NCI-H2107 treated with DMSO at 0.1 percent for 48 hours (cell line): ENCODE measurements at regions not wholly inside any gene's neighbourhood (a gene's known extent, or its start where the extent isn't known, plus 50 kb on each side); places are given as distances from the start of the nearest gene placed in this dataset.

Experiments
- DNase-seq: peaks from one replicate; lab custom pipeline; 2025; ENCODE audit not compliant: unreplicated experiment; lab: John Stamatoyannopoulos, UW

DNA sequence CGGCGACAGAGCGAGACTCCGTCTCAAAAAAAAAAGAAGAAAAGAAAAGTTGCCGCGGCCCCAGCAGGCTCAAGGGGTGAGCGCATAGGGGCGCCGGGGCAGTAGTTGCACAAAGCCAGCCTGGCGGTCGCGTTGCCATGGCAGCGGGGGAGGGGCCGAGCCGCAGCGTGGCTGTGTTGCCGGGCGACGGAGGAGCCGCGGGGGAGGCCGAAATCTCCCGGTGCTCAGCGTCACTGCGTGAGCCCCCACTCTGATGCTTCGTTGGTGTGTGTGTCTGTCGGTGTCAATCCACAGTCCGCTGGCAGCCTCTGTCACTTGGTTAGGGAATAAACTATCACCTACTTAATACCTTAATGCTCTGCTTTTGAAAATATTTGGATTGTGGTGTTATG is 82.9 kb upstream of the C1QTNF9B start:
- DNase-seq: no peak

DNA sequence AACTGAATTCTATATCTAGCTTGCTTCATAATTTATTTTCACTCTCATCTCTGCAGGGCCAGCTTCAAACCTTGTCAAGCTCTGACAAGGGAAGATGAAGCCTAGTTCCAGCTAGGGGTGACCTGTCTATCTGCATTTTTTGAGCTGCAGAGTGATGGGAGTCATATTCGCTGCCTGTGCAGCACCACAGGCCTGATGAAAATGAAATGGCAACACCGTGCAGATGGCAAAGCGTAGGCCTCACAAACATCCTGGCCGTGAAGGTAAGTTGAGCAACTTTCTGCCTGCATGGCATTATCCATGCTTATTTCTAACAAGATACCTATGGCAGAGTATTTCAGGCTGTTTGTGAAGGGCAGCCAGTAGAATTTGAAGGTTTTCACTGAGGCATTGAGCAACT is 86.4 kb upstream of the C1QTNF9B start:
- no peak for DNase-seq

GRCh38 chr13:23984546-23984945 is 87.2 kb upstream of the C1QTNF9B start:
- peak; percentile 3 for DNase-seq

- no peak for DNase-seq
These were observed 87.8 kb upstream of the C1QTNF9B start for GRCh38 chr13:23985060-23985459.

DNA sequence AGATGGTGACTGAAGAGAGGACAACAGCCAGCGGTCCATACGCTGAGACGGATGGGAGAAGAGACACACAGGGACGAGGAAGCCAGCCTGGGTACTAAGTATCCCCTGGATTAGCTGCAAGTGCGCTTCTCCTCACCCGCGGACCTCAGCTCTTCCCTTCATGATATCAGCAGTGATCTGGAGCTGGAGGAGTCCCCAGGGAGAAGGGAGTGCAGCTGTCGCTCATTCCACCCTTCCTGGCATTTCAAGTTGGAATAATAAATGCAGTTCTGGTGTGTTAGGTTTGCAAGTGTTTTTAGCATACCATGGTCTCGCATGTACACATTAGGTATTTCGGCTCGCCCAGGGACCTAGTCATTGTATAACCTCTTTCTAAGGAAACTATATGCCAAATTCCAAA is 88.5 kb upstream of the C1QTNF9B start:
- DNase-seq: peak; percentile 64

GRCh38 chr13:23986619-23987018 is 89.3 kb upstream of the C1QTNF9B start:
- DNase-seq: no peak

DNA sequence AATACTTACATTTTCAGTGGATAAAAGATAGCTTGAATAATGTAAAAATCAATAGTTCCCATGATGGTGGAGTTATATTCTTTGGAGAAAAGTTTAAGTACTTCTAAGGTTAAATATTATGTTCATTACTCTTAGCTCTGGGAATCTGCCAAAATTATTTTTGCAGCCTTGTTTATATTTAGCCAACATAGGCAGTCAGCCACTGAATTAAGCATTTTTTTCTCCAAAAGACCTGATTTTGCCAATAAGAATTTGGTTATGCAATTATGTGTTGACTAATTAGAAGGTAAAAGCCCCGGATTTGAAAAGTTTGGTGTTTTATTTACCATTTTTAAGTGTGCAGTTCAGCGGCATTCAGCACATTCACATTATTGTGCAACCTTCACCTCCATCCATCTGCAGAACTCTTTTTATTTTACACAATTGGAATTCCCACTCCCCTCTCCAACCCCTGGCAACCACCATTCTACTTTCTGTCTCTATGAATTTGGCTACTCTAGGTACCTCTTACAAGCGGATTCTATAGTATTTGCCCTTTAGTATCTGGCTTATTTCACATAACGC is 90.1 kb upstream of the C1QTNF9B start:
- DNase-seq: no peak

DNA sequence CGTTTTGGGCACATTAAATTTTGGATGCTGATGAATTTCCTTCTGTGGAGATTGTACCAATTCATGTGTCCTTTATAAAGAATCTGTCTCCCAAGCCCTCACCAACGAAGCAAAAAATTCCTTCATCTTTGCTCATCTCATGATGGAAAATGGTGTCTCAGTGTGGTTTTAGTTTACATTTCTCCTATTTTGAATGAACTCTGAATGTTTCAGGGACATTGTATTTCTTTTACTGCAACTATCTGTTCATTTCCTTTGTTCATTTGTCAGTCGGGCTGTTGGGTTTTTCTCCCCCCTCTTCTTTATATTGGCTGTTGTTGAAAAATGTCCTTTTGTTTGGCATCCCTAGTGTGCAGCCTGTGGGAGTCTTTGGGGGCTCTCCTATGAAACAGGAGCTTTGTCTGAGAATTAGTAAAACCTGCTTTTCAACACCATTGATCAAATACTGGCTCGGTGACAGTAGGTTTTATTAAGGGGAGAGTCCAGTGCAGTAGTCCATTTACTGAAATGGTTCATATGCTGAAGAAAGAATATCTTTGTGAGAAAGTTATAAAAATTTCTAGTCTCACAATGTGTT is 91.3 kb upstream of the C1QTNF9B start:
- DNase-seq: no peak

DNA sequence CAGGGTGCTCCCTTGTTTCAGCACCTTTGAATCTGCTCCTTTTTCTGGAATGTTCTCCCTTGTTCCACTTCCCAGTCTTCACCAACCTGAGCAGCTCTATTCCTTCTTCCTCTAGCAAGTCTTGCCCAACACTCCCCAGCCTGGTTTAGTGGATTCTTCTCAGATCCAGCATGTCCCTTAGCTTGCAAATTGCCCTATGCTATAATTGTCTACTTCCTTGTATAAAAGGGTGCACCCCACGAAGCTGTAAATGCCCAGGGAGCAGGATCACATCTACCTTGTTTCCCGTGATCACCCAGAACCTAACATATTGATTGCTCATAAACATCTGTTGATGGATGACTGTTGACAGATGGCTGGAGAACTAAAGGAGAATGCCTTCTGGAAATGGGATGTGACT is 93.2 kb upstream of the C1QTNF9B start:
- no peak for DNase-seq

DNA sequence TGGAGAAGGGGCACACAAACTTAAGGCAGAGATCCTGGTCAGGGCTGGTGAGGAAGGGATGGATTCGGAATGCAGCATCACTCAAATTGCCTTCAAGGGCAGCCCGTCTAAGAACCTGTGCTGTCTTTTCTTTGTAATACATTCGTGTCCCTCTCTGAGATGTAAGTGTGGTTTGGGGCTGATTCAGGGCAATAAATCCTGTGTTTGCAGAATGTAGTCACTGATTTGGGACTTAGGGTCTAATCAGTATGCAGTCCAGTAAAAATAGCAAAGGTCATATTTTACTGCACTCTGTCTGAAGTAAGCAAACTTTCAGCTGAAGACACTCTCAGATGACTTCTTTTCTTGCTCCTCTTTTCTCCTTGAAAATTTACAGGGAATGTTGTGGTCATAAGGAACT is 93.8 kb upstream of the C1QTNF9B start:
- DNase-seq: no peak

DNA sequence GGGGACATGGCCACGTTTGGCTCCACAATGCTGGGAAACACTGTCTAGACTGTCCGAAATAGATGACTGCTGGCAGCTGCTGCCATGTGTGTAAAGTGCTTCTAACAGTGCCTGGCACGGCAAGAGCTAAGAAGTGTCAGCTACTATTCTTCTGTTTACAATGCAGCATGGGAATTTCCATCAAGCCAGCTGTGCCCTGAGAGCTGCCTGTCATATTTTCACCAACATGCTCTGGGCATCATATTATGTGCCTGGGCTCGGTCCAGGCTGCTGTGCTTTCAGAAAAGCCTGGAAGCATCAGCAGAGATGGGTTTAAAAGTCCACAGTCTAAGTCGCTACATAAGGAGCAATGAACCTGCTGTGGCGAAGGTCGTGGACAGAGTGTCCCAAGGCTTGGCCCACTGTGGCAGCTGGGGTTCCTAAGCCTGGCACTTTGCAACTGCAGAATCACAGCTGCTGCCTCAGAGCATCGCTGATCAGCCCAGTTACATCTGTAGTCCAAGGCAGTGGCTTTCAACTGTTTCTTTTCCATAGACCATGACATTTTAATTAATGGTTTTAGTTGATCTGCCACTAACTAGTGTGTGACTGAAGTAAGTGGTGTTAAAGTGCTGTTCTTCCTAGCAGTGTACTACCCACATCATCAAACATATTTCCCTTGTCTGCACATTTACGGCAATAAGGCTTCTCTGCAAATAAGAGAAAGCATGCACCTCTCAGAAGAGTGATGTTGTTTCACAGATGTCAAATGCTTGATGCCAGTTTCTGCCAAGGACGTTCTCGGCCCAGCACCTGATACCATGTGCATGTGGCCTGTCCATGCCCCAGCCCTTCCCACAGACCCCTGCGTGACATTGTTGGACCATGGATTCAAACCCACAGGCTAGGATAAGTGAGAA is 95.7 kb upstream of the C1QTNF9B start:
- DNase-seq: no peak

DNA sequence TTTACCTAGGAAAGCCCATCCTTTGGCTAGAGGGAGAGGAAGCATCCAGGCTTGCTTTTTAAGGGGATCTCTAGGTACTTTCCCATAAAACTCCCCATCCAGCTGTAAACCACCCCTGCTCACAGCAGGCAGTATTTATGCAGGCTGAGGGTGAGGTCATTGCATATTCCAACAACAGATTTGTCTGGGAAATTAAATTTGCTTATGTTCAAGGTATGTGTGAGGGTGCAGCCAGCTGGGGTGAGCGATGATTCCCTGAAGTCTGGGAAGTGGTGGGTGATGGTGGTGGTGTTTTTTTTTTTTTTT is 96.3 kb upstream of the C1QTNF9B start:
- DNase-seq: no peak

DNA sequence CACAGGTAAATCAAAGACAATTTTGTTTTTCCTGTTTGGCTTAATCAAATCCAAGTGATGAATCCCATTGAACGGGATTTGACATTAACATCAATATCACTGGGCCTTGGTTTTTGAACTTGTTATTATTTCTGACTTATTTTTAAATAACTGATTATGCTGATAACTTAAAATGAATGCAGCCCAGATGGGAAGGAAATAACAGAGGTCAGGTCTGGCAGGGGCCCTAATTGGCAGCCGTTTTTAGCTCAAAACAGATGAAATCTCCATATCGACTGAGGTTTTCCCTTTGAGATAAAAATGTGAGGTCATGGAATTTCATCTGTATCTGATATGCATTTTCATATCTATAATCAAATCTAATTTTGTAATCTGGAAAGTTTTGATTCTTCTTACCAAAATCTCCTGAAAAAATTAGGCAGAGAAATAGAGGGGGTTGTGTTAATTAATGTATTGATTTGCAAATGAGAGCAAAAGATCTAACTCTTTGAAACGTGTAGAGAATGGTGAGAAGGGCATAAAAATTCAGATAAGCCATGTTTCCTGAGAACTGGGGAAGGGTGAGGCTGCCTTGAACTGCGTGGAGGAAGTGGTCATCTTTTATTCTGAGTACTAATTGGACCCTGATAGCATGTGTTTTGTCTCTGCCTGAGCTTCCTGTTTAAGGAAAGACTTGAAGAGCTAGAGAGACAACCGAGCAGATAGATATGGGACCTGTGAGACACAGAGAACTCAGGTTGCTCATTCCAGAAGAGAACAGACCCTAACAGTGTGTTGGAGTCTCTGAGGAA is 98.2 kb upstream of the C1QTNF9B start:
- DNase-seq: no peak

GRCh38 chr13:23996456-23996855 is 99.2 kb upstream of the C1QTNF9B start:
- DNase-seq: no peak

GRCh38 chr13:23999424-23999823 is 102.1 kb upstream of the C1QTNF9B start:
- DNase-seq: no peak

DNA sequence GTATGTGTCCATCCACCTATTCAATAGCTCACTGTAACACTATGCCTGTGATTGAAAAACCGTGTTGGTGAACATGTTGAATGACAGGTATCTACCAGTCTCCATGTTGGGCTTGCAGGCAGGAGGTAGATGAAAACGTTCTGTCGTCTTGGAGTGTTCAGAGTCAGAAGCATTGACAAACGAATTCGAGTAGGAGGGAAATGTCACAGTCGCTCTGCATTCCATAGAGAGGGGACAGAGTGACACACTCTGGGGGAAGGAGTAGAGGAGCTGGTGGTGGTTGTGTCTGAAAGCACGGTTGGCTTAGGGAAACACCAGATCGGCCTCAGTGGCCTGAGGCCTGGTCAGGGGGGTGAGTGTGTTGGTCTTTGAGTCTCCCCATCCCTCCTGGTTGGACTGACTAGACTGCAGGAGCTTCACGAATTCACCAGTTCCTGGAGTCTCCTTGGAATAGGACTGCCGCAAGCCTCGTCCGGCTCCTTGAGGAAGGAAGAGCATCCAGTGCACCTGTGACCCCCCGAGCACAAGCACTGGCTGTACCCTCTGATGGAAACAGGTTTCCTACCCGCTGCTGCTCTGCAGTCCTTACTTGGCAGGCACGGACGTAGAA is 105.0 kb upstream of the C1QTNF9B start:
- no peak for DNase-seq

GRCh38 chr13:24004142-24004899 is 107.0 kb upstream of the C1QTNF9B start:
- no peak for DNase-seq

- DNase-seq: no peak
These were observed 107.7 kb upstream of the C1QTNF9B start for GRCh38 chr13:24004971-24005370.

DNA sequence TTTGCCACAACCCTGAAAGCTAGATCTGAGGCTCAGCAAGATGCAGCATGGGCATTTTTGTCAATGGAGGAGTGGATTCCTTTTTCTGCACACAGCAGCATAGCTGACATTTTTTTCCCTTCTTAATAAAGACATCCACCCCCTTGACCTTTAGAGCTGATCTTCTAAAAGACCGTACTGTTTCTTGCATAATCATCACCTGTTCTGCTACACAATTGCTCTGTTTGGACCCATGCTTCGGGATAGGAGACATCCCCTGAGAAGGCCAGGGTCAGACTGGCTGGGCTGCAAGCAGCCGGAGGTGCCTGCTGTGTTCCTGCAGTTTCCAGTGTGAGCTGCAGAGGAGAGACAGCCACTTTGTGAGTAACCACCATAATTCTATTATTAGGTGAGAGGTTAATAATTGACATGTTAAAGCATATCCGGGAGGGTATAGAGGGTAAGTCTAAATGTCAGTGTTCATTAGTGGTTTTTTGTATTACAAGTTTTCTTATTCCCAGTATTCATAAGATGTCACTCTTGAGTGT is 108.5 kb upstream of the C1QTNF9B start:
- no peak for DNase-seq

GRCh38 chr13:24006520-24007248 is 109.4 kb upstream of the C1QTNF9B start:
- DNase-seq: no peak
